Lower leg skin (tissue), 3 donors: ENCODE measurements at regions not wholly inside any gene's neighbourhood (a gene's known extent, or its start where the extent isn't known, plus 50 kb on each side); places are given as distances from the start of the nearest gene placed in this dataset.

Experiments
- POLR2A ChIP-seq, 2 donors: fragments of 450-650 bp; IDR thresholded peaks; one replicate each; pipeline ENCODE4 v1.6.1; 2016 to 2017; ENCODE audit warnings: antibody characterized with exemption in 2 of 2, mild to moderate bottlenecking in 1 of 2, moderate library complexity in 1 of 2
- TF ChIP-seq, protein P1 (sequence below), 3 donors: fragments of 450-650 bp; IDR thresholded peaks; one replicate each; pipeline ENCODE4 v1.5.1; 2016; ENCODE audit warnings: antibody characterized with exemption in 3 of 3, mild to moderate bottlenecking in 3 of 3, moderate library complexity in 2 of 3

DNA sequence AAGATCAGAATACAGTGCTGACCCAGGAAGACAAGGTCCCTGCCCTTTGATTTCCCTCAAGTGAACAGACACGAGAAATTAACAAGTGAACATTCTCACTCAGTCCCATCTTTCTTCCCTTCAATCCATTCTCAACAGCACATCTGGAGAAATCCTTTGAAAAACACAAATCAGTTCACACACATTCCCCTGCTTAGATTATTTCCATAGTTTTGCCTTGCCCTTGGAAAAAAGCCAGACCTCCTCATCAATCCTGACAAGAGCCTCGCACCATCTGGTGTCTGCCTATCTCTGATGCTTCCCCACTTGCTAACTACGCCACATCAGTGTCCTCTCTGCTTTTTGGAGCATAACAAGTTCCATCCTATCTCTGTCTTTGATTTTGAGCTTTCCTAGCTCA, 94.4 kb upstream of the KIAA1217 start:
- TF ChIP-seq, protein P1, sequence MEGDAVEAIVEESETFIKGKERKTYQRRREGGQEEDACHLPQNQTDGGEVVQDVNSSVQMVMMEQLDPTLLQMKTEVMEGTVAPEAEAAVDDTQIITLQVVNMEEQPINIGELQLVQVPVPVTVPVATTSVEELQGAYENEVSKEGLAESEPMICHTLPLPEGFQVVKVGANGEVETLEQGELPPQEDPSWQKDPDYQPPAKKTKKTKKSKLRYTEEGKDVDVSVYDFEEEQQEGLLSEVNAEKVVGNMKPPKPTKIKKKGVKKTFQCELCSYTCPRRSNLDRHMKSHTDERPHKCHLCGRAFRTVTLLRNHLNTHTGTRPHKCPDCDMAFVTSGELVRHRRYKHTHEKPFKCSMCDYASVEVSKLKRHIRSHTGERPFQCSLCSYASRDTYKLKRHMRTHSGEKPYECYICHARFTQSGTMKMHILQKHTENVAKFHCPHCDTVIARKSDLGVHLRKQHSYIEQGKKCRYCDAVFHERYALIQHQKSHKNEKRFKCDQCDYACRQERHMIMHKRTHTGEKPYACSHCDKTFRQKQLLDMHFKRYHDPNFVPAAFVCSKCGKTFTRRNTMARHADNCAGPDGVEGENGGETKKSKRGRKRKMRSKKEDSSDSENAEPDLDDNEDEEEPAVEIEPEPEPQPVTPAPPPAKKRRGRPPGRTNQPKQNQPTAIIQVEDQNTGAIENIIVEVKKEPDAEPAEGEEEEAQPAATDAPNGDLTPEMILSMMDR (IDR thresholded peaks at IDR 0.05): no peak
- TF ChIP-seq POLR2A (IDR thresholded peaks at IDR 0.05): no peak
